ENCODE measurements at regions not wholly inside any gene's neighbourhood (a gene's known extent, or its start where the extent isn't known, plus 50 kb on each side); places are given as distances from the start of the nearest gene placed in this dataset.
"Not testable (repeated sequence)": the region's sequence is repeated elsewhere in the genome, so short reads cannot be mapped to it uniquely, and the experiment has no call there.

DNA sequence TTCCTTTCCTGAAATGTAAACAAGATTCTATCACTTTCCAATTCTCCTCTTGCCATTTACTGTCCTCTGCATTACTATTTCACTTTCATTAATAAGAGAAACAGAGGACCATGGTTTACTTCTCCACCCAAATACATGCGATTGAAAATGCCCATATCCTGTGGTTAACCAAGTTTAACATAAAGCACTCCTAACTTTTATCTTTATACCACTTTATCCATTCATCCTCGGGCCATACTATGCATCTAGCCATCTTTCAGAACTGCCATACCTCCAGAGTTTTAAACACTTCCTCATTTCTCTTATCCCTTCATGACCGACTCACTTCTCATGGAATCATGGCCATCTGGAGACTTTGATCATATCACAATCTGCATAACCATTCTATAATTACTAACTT lies 1182.3 kb downstream of the CNTNAP5 start:
- no peak for DNase-seq (ENCODE audit: low read depth in 3 of 3, low spot score in 1 of 3)

DNA sequence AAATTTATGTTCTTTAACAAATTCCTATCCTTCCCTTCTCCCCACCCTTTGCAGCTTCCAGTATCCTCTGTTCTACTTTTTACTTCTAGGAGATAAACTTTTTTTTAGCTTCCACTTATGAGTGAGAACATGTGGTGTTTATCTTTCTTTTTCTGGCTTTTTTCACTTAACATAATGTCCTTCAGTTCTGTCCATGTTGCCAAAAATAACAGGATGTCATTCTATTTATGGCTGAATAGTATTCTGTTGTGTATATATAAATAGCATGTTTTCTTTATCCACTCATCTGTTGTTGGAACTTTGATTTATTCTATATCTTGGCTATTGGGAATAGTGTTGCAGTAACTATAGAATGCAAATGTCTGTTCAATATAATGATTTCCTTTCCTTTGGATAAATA lies 1191.2 kb downstream of the CNTNAP5 start:
- DNase-seq (ENCODE audit: low read depth in 3 of 3, low spot score in 1 of 3) = no peak

- DNase-seq (ENCODE audit: low read depth in 3 of 3, low spot score in 1 of 3) = no peak
Observed at GRCh38 chr2:125224188-125224587, 1199.1 kb downstream of the CNTNAP5 start.

GRCh38 chr2:125224830-125225229 lies 1199.7 kb downstream of the CNTNAP5 start:
- no peak for DNase-seq (ENCODE audit: low read depth in 3 of 3, low spot score in 1 of 3)

- no peak for DNase-seq (ENCODE audit: low read depth in 3 of 3, low spot score in 1 of 3)
Observed at GRCh38 chr2:125227843-125228392, 1202.8 kb downstream of the CNTNAP5 start.

- DNase-seq (ENCODE audit: low read depth in 3 of 3, low spot score in 1 of 3) = no peak
Observed at GRCh38 chr2:125240870-125241269, 1215.8 kb downstream of the CNTNAP5 start.

DNA sequence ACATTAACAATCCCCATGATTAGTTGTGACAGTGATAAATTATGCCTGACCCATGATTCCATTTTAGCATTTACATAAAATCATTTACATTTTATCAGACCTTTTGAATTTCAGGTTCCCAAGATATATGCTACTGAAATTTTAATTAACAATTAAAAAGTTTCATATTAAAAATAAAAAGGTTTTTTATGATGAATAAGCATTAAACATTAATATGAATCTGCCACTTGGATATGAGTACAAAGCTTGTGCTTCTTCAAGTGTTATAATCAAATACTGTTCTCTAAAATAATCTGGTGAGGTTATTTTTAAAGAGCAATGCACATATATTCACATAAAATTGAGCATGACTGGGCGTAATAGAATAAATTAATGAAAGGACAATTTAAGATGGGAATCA lies 1218.0 kb downstream of the CNTNAP5 start:
- no peak for DNase-seq (ENCODE audit: low read depth in 3 of 3, low spot score in 1 of 3)

DNA sequence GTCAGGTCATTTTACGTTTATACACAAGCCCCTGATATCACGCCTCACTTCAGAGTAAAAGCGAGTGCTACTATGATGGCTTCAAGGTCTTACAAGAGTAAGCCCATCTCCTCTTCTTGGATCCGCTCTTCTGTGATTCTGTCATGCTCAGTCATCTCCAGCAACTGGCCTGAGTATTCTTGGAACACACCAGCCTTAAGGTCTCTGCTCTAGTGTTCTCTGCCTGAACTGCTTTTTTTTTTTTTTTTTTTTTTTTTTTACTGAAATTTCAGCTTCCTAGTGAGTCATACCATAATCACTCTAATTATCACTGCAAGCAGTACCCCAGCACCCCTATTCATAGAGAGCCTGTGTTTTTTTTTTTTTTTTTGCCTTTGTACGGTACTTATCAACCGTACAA lies 1228.9 kb downstream of the CNTNAP5 start:
- no peak for DNase-seq (ENCODE audit: low read depth in 3 of 3, low spot score in 1 of 3)

DNA sequence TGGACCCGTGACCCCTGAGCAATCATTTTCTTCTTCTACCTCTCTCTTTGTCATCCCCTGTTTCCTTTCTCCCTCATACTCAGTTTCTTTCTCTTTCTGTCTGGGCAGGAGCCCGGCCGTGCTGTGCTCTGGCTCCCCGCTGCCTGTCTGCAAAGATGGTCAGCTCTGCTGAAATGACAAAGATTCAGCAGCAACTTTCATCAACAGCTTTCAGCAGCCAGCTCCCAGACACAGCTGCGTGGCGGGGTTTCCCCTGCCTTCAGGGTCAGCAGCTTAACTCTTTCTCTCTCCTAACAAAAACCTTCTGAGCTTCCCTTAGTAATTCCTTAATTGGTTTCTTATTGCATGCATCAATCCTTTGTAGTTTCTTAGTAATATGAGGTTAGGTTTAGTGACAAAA lies 1234.4 kb downstream of the CNTNAP5 start:
- no peak for DNase-seq (ENCODE audit: low read depth in 3 of 3, low spot score in 1 of 3)

DNA sequence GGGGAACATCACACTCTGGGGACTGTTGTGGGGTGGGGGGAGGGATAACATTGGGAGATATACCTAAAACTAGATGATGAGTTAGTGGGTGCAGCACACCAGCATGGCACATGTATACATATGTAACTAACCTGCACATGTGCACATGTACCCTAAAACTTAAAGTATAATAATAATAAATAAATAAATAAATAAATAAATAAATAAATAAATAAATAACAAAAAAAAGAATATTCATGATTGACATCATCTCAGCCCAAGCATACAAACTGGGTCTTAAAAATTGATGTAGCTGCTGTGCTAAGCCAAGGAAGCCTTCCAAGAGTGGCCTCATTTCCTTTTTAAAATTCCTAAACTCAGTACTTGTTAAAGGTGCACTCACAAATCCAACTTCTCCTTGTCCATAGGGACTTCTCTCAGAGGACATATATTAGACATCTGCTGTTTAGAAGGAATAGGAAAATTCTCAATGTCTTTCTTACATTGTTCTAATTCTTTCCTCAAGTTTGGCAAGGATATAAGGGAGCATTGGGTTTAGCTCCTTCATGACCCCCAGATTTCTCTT lies 1235.4 kb downstream of the CNTNAP5 start:
- not testable (repeated sequence) for DNase-seq (ENCODE audit: low read depth in 3 of 3, low spot score in 1 of 3)

GRCh38 chr2:125264453-125264852 lies 1239.4 kb downstream of the CNTNAP5 start:
- DNase-seq (ENCODE audit: low read depth in 3 of 3, low spot score in 1 of 3) = no peak

DNA sequence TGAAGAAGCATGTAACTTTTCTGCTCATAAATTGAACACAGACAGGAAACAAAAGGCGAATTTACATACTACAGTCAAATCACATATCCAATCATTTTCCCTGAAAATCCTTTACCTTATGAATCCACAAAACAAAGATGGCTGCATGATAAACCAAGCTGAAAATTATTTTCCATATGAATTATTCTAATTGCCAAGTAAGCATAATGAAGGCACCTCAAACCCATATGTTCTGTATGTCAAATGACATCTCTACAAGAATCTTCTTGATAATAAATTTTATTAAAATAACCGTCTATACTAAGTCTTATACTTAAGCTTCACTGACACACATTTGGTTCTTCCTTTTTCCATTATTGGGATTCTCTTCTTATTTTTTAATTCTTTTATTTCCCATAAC lies 1242.6 kb downstream of the CNTNAP5 start:
- no peak for DNase-seq (ENCODE audit: low read depth in 3 of 3, low spot score in 1 of 3)

- no peak for DNase-seq (ENCODE audit: low read depth in 3 of 3, low spot score in 1 of 3)
Observed at GRCh38 chr2:125272651-125273050, 1247.6 kb downstream of the CNTNAP5 start.

DNA sequence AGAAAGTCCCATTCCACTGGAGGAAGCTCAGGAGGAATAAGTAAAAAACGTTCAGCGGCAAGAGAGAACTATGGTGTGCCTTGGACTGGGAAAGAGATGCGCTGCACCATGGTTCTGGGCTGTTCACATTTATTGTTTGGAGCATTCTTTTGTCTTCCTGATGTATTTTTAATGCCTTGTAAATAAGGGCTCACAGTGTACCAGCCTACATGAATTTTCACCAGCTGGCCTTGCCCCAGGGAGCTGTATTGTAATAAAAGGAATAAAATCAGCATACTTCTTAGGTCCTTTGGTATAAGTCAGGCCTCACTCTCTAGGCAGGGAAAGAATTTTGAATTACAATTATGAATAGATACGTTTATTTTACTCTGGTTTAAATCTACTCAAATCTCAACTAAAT lies 1249.6 kb downstream of the CNTNAP5 start:
- no peak for DNase-seq (ENCODE audit: low read depth in 3 of 3, low spot score in 1 of 3)

GRCh38 chr2:125280265-125280664 lies 1255.2 kb downstream of the CNTNAP5 start:
- no peak for DNase-seq (ENCODE audit: low read depth in 3 of 3, low spot score in 1 of 3)

DNA sequence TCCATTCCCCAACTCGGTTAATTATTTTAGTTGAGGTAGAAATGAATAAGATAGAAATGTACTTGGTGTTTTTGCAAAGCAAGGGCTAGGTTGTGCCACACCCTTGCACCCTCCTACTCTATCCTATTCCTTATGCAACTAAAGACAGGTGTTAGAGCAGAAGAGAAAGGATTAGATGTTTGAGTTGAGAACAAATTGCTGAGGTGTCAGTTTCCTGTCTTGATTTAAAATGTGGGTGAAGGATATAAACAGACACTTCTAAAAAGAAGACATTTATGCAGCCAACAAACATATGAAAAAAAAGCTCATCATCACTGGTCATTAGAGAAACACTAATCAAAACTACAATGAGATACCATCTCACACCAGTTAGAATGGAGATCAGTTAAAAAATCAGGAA lies 1256.2 kb downstream of the CNTNAP5 start:
- no peak for DNase-seq (ENCODE audit: low read depth in 3 of 3, low spot score in 1 of 3)

- DNase-seq (ENCODE audit: low read depth in 3 of 3, low spot score in 1 of 3) = no peak
Observed at GRCh38 chr2:125296742-125297141, 1271.7 kb downstream of the CNTNAP5 start.

GRCh38 chr2:125310657-125311364 lies 1285.7 kb downstream of the CNTNAP5 start:
- DNase-seq (ENCODE audit: low read depth in 3 of 3, low spot score in 1 of 3) = no peak

DNA sequence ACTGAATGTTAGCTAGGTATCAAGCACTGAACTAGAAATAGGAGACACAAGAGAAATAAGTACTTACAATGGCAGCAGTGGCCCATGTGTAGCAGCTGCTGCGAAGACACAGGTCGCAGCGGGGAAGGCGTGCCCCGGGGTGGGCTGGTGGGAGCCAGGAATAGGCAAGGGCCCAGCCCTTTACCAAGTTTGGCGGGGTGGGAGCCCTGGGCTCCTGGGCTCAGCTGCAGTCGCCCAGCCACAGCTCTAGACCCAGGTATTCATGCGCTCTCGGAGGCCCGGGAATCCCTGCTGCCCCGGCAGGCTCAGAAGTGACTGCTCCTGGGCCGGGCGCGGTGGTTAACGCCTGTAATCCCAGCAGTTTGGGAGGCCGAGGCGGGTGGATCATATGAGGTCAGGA lies 1287.3 kb downstream of the CNTNAP5 start:
- DNase-seq (ENCODE audit: low read depth in 3 of 3, low spot score in 1 of 3) = no peak

- no peak for DNase-seq (ENCODE audit: low read depth in 3 of 3, low spot score in 1 of 3)
Observed at GRCh38 chr2:125313806-125314205, 1288.7 kb downstream of the CNTNAP5 start.

GRCh38 chr2:125318740-125319139 lies 1293.7 kb downstream of the CNTNAP5 start:
- no peak for DNase-seq (ENCODE audit: low read depth in 3 of 3, low spot score in 1 of 3)

GRCh38 chr2:125324273-125324672 lies 1299.2 kb downstream of the CNTNAP5 start:
- DNase-seq (ENCODE audit: low read depth in 3 of 3, low spot score in 1 of 3) = no peak

- DNase-seq (ENCODE audit: low read depth in 3 of 3, low spot score in 1 of 3) = no peak
Observed at GRCh38 chr2:125330133-125330532, 1305.0 kb downstream of the CNTNAP5 start.
